Posterior vena cava (tissue), 2 donors: ENCODE measurements at regions not wholly inside any gene's neighbourhood (a gene's known extent, or its start where the extent isn't known, plus 50 kb on each side); places are given as distances from the start of the nearest gene placed in this dataset.
"Not testable (repeated sequence)": the region's sequence is repeated elsewhere in the genome, so short reads cannot be mapped to it uniquely, and the experiment has no call there.

Experiments
- DNase-seq: peaks from one replicate; pipeline ENCODE4 v3.0.0-alpha.2; 2020; ENCODE audit warnings: low spot score
- intact Hi-C, 2 donors: fragments of 100-400 bp; cut with DNase I; formaldehyde crosslinking; loops; one replicate each; pipeline versions ENCODE4 v1.14.1 to v1.14.2; 2022 to 2023
- donor health status: DM: yes; HTN: yes; CAD: no.
- donor health status: DM: yes; HTN: yes; CAD: no.

DNA sequence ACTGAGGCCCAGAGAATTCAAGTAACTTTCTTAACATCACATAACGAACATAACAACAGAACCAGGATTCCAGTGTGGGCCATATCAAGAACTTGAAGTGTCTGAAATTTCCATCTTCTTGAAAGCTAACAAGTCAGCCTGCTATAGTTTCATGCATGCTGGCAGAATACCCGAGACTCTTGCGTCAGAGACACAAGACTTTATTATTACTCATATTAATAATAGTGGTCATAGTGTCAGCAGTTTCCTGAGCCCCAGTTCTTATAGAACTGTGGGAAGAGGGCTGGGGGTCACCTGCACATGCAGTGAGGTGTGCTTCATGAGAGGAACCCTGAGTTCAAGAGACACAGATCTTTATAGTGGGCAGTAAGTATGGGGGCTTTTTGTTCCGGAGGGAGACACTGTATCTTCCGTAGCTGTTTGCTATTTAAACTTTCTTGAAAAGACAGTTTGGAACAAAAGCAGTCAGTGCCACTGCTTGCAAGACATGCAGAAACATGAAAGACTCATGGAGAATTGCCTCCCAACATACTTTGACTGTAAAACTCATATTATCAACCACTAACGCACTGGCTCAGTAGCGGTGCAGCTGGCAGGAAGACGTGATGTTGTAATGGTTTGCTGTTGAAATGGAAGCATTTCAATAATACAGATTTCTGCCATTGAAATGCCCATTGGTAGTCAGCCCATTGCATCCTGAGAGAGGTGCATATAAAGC is 339.2 kb downstream of the ADGRL2 start:
- no peak for DNase-seq
- intact Hi-C loops: no loop called here

GRCh38 chr1:82136351-82136750 is 335.6 kb downstream of the ADGRL2 start:
- DNase-seq, intact Hi-C loops: not testable (repeated sequence)

DNA sequence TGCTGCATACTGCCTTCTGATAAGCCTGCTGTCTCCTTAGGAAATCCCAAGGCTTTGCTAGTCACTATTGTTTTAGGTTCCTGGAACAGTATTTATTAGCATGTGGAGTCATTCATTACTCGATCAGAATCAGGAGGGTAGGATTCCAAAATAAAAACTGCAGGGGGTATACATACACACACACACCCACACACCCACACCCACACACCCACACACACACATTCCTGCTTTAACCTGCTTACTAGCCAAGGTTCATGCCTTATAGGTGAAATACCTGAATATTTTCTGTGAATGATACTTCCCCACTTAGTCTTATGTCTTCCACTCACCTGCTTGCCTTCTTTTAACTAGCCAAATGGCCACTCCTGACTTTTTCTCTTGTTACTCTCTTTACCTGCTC is 325.1 kb downstream of the ADGRL2 start:
- DNase-seq: no peak
- intact Hi-C loops: no loop called here

DNA sequence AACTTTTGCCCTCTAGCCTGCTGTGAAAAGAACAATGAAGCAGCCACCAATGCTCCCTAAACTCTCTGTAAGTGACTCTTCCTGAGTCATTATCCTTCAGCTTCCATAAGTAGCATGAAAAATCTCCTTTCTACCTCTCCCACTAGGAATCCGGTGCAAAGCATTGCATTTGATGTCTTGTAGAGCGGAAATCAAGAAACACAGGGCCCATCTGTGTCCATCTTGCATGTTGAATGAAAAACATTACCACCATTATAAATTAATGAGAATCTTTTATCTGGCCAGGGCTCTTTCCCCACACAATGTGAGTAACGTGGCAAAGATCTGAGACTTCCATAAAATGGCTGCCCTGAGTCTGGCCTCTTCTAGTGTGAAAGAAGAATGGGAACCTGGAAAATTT is 324.4 kb downstream of the ADGRL2 start:
- DNase-seq: no peak
- intact Hi-C loops: no loop called here

DNA sequence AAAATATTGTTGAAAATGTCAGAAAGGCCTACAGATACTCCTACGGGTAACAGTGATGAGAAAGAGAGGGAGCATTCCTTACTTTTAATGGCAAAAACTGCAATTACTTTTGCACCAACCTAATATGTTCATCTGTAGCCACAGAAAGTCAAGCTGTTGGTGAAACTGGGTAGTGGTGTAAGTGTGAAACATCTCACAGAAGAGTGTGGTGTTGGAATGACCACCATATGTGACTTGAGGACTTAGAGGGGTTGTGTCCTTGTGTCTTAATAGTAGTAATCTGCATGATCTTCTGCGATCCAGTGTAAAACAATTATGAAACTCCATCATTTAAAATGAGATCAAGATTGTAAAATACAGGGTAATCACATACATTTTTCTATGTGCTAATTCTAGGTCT is 320.7 kb downstream of the ADGRL2 start:
- no peak for DNase-seq
- intact Hi-C loops: no loop called here

DNA sequence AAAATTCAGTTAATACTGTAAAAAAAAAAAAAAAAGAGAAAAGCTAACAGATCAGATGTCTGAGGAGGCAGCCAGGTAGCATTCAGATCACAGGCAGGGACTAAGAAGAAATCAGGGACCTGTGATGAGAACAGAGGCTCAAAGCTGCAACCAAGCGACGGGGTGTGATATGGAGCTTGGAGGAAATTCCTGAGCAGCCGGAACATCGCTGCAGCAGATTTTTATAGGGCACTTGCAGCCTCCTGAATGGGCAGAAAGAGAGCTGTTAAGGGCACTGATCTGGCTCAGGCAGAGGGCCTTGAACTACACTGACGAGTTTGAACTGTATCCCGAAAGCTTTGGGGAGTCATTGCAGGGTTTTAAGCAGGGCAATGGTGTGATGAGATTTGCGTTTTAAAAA is 315.4 kb downstream of the ADGRL2 start:
- intact Hi-C loops: no loop called here
- DNase-seq: peak; percentile 36

- intact Hi-C loops: no loop called here
- DNase-seq: no peak
Observed at GRCh38 chr1:82114887-82115286, 314.2 kb downstream of the ADGRL2 start.

- intact Hi-C loops: no loop called here
- DNase-seq: no peak
Observed at GRCh38 chr1:82110366-82111254, 309.9 kb downstream of the ADGRL2 start.

DNA sequence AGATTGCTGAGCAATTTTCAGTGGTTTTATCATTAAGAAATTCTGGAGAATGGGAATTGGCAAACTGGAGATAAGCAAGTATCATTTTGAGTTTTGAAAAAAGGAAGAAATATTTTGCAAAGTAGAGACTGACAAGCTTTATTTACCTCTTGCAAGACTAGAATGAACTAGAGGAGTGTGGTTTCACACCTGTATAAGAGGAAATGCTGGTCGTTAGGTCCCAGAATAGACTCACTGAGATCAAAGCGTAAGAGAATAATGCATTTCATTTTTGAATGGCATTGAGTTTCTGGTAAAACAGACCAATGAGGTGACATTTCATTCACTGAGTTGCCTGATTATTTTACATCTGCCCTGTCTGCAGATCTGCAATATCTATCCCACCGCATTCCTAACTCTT is 308.1 kb downstream of the ADGRL2 start:
- intact Hi-C loops: no loop called here
- no peak for DNase-seq

GRCh38 chr1:82106672-82107071 is 305.9 kb downstream of the ADGRL2 start:
- intact Hi-C loops: no loop called here
- no peak for DNase-seq

DNA sequence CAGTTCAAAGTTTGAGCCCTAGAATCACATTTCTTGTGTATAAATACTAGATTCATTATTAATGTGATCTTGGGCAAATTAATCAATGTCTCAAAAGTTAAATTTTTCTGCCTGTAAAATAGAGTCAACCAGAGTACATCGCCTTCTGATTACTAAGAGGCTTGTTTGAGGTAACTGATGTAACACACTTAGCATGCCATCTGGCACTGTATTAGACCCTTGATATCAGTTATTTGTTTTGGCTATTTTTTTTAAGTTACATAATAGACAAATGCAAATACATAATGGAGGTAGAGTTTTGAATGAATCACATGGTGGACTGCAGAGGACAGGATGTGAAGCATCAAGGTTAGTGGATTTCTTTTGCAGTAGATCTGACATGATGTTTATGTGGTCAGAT is 298.4 kb downstream of the ADGRL2 start:
- intact Hi-C loops: no loop called here
- no peak for DNase-seq

GRCh38 chr1:82094136-82094535 is 293.4 kb downstream of the ADGRL2 start:
- intact Hi-C loops: no loop called here
- DNase-seq: no peak

GRCh38 chr1:82091729-82092128 is 291.0 kb downstream of the ADGRL2 start:
- DNase-seq: no peak
- intact Hi-C loops: loop anchor here in 1 of 2 donors (2.0 kb wide), 1 partner anchor 77 kb away; no protein-coding TSS in a partner anchor

GRCh38 chr1:82091265-82091664 is 290.5 kb downstream of the ADGRL2 start:
- intact Hi-C loops: loop anchor here in 1 of 2 donors (2.0 kb wide), 1 partner anchor 78 kb away; no protein-coding TSS in a partner anchor
- no peak for DNase-seq

GRCh38 chr1:82090104-82090503 is 289.4 kb downstream of the ADGRL2 start:
- DNase-seq: no peak
- intact Hi-C loops: loop anchor here in 1 of 2 donors (2.0 kb wide), 1 partner anchor 79 kb away; no protein-coding TSS in a partner anchor

DNA sequence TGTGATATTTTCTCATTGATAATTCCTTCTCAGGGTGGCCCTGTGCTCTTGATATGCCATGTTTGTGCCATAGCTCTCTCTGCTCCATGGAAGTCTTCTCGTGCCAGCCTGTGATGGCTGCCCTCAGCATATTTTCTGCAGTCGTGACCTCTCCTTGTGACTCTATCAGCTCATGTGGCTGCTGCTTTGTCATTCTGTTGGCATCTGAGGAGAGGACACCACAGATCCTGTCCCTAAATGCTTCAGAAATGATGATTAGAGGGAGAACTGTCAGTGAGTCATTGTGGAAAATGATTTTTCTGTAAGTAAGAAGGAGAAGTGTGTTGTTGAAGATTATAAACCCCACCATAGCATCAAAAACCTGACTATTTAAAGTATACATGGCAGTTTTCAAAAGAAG is 286.0 kb downstream of the ADGRL2 start:
- no peak for DNase-seq
- intact Hi-C loops: no loop called here

DNA sequence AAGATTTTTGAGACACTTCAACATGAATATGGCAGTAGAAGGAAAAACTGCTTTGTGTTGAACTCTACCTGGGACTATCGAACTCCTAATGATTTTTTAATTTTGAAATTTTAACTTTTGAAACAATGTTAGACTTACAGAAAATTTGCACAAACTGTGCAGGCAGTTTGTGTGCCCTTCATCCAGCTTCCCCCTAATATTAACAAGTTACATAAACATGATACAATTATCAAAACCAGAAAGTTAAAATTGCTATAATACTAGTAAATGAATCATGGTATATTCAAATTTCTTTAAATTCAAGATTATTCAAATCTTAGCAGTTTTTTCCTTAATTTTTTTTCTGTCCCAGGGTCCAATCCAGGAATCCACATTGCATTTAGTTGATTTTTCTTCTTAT is 278.9 kb downstream of the ADGRL2 start:
- DNase-seq: no peak

DNA sequence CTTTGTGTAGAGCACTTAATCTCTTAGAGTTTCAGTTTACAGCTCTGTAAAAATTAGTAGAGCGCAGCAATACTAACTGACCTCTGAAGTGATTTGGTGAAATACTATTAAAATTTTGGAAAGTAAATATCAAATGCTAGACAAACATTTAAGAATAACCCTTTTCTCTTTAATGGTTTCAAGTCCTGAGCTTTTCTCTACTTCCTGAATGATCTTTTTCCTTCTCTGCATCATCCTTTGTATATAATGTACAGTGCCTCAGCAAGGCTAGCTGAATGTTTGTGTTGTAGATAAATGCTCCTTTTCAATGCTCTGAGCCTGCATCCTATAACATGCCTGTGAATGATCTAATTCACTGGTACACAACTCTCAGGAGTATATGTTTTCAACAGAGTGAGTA is 272.9 kb downstream of the ADGRL2 start:
- DNase-seq: no peak
- intact Hi-C loops: no loop called here

More for the DNA sequence above, 278.9 kb downstream of the ADGRL2 start:
- intact Hi-C loops: loop anchor here in 1 of 2 donors (5.0 kb wide), 1 partner anchor 537 kb away; no protein-coding TSS in a partner anchor

- no peak for DNase-seq
- intact Hi-C loops: no loop called here
Observed at GRCh38 chr1:82073071-82073470, 272.3 kb downstream of the ADGRL2 start.

DNA sequence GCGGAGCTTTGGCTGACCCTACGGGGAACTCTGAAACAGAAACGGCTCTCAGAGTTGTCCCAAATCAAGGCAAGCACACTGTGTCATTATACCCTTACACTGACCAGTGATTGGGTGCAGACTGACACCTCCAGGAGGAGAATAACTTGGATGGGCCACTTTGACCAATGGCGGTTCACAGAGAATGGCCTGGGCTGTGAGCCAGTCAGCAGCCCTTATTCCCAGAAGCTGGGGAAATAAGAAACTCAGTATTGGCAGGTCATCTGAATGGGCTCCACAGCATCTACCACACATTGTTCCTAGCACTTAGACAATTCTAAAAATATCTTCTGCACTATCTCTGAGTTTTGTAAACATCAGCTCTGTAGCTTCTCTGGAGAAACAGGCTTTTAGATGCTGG is 265.2 kb downstream of the ADGRL2 start:
- no peak for DNase-seq
- intact Hi-C loops: no loop called here
